HepG2 (cell line): ENCODE measurements at regions not wholly inside any gene's neighbourhood (a gene's known extent, or its start where the extent isn't known, plus 50 kb on each side); places are given as distances from the start of the nearest gene placed in this dataset.

Source experiments
- ATAC-seq: fragments of 200-7000 bp; cut with Tn5 transposase; 3 replicates; pipeline ENCODE4 v1.9.1; 2020; ENCODE audit warnings: mild to moderate bottlenecking, moderate library complexity
- BruUV-seq: library from RNA; stranded (reverse); fragments of 400-500 nt; replicated peaks from 2 replicates; lab custom pipeline; 2021; lab: Mats Ljungman, UMichigan
- CTCF ChIA-PET: fragments of 300-600 bp; formaldehyde crosslinking; extraction: SDS; loops from one replicate; lab custom pipeline; 2021; ENCODE audit warnings: low total read pairs, inconsistent platforms, low intra/inter-chr PET ratio; lab: Yijun Ruan, JAX
- POLR2A ChIA-PET: fragments of 350-600 bp; sonication (Branson Sonifier 250); formaldehyde crosslinking; loops from one replicate; lab custom pipeline; 2020; ENCODE audit warnings: antibody characterized with exemption, inconsistent platforms; lab: Yijun Ruan, JAX
- DNase-seq: peaks from one replicate; pipeline ENCODE4 v3.0.0-alpha.2; 2015; ENCODE audit warnings: low spot score
- FAIRE-seq: peaks from 3 replicates; lab custom pipeline; 2011; peaks lifted over from hg19 to GRCh38; lab: Jason Lieb, UNC
- H2AFZ ChIP-seq: one replicate; pipeline ENCODE4 v1.6.1; 2011; ENCODE audit warnings: low read length, inconsistent platforms
- H3K27ac ChIP-seq: fragments of 300-600 bp; 3 replicates; pipeline ENCODE4 v1.8.0; 2011; ENCODE audit warnings: mixed run types, mild to moderate bottlenecking, mixed read lengths, low read length, inconsistent platforms; ENCODE audit not compliant: insufficient read depth; ENCODE audit errors: extremely low read length
- H3K27me3 ChIP-seq, 2 experiments: fragments of 200-600 bp in 1 of 2; 2 replicates in 1 of 2; 3 replicates in 1 of 2; pipeline versions ENCODE4 v1.6.0 to v1.8.0; 2011; ENCODE audit warnings: low read length in 2 of 2, mild to moderate bottlenecking in 2 of 2, moderate library complexity in 2 of 2, inconsistent platforms in 1 of 2; ENCODE audit not compliant: insufficient read depth in 2 of 2, control insufficient read depth in 1 of 2
- H3K36me3 ChIP-seq, 2 experiments: fragments of 200-600 bp in 1 of 2; replicated peaks in 1 of 2; 2 replicates in 1 of 2; 3 replicates in 1 of 2; pipeline versions ENCODE4 v1.5.1 to v1.8.0; 2011; ENCODE audit warnings: low read length in 2 of 2, inconsistent platforms in 1 of 2; ENCODE audit not compliant: insufficient read depth in 2 of 2, control insufficient read depth in 1 of 2
- H3K4me1 ChIP-seq: 2 replicates; pipeline ENCODE4 v1.5.1; 2012; ENCODE audit warnings: low read length, inconsistent platforms; ENCODE audit not compliant: insufficient read depth
- H3K4me2 ChIP-seq: 2 replicates; pipeline ENCODE4 v1.6.0; 2011; ENCODE audit warnings: low read depth, low read length, inconsistent platforms
- H3K4me3 ChIP-seq, 3 experiments: fragments of 200-600 bp in 1 of 3; sonication (generic), shearing (Covaris generic) in 1 of 3; replicated peaks in 1 of 3; 2 replicates each; pipeline ENCODE4 v1.5.1; 2011 to 2016; ENCODE audit warnings: low read length in 3 of 3, inconsistent platforms in 2 of 3, low read depth in 2 of 3, mild to moderate bottlenecking in 2 of 3, control low read depth in 1 of 3, mixed read lengths in 1 of 3; ENCODE audit not compliant: insufficient read depth in 1 of 3
- H3K79me2 ChIP-seq: one replicate; pipeline ENCODE4 v1.6.1; 2011; ENCODE audit warnings: low read length, inconsistent platforms; ENCODE audit not compliant: insufficient read depth
- H3K9ac ChIP-seq: 2 replicates; pipeline ENCODE4 v1.6.0; 2011; ENCODE audit warnings: mild to moderate bottlenecking, low read depth, low read length, inconsistent platforms; ENCODE audit not compliant: insufficient read depth
- H3K9me3 ChIP-seq: 2 replicates; pipeline ENCODE4 v1.5.1; 2012; ENCODE audit warnings: mild to moderate bottlenecking, low read length
- H4K20me1 ChIP-seq: 2 replicates; pipeline ENCODE4 v1.6.0; 2011; ENCODE audit warnings: inconsistent platforms, mild to moderate bottlenecking, low read length, moderate library complexity; ENCODE audit not compliant: insufficient read depth
- BHLHE40 ChIP-seq: IDR thresholded peaks from 2 replicates; pipeline ENCODE4 v1.6.1; 2011; ENCODE audit warnings: low read length, improper control_type of control experiment
- IRF2 ChIP-seq: IDR thresholded peaks from 2 replicates; pipeline ENCODE4 v1.6.1; 2018; ENCODE audit warnings: missing genetic modification reagents, missing compliant biosample characterization
- MAFK ChIP-seq, 2 experiments: IDR thresholded peaks in 1 of 2; conservative IDR thresholded peaks in 1 of 2; 2 replicates each; pipeline ENCODE4 v1.6.1; 2011; ENCODE audit warnings: improper control_type of control experiment in 2 of 2, low read length in 2 of 2
- ONECUT2 ChIP-seq: sonication (generic); formaldehyde crosslinking; IDR thresholded peaks from 2 replicates; pipeline ENCODE4 v1.4.0; 2020; ENCODE audit warnings: missing genetic modification reagents
- PHF5A ChIP-seq: IDR thresholded peaks from one replicate; pipeline ENCODE4 v1.6.1; 2018; ENCODE audit warnings: low read depth, missing genetic modification reagents; ENCODE audit not compliant: unreplicated experiment
- SAFB2 ChIP-seq: sonication (generic); formaldehyde crosslinking; IDR thresholded peaks from 2 replicates; pipeline ENCODE4 v1.5.1; 2020; ENCODE audit warnings: missing genetic modification reagents, low read depth, mild to moderate bottlenecking, borderline replicate concordance
- ZNF101 ChIP-seq: sonication (generic); formaldehyde crosslinking; IDR thresholded peaks from 2 replicates; pipeline ENCODE4 v1.4.0; 2020; ENCODE audit warnings: mild to moderate bottlenecking, low read depth, missing genetic modification reagents, borderline replicate concordance
- ZNF256 ChIP-seq: sonication (generic); formaldehyde crosslinking; conservative IDR thresholded peaks from 2 replicates; pipeline ENCODE4 v1.4.0; 2020; ENCODE audit warnings: missing genetic modification reagents
- ZNF556 ChIP-seq: sonication (generic); formaldehyde crosslinking; IDR thresholded peaks from 2 replicates; pipeline ENCODE4 v1.4.0; 2020; ENCODE audit warnings: mild to moderate bottlenecking, missing genetic modification reagents, borderline replicate concordance
- WGBS: methylation state at CpG from one replicate; pipeline ENCODE4 v1.1.6; 2017; ENCODE audit warnings: low lambda C conversion rate; 5-methylcytosine and 5-hydroxymethylcytosine counted together
- in situ Hi-C: cut with HindIII; loops from 2 replicates; pipeline ENCODE4 v1.10.0; 2017; ENCODE audit warnings: low pct_unique_long_range_greater_than_20kb; ENCODE audit not compliant: extremely low pct_ligation_motif_present
- intact Hi-C: fragments of 100-400 bp; cut with micrococcal nuclease; formaldehyde crosslinking; loops from one replicate; pipeline ENCODE4 v1.10.0; 2022; ENCODE audit not compliant: unreplicated experiment

DNA sequence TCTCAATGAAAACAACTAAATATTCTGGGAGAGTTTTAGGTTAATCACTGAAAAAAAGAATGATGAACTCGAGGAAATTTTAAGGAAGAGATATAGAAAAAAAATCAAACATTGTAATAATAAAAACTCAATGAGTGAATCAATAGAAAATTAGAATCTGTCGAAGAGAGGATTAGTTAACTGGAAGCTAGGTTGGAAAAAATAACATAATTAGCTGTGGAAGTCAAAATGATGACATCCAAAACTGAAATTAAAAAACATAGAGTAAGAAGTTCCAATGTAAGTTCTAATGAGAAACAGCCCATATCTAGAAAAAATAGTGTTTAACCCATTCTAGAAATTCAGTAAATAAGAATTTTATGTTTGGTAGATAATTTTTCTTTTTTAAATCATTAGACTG lies 299.3 kb upstream of the RARB start (continued):
- TF ChIP-seq ONECUT2 (CRISPR knock-in tag) (no peak), ZNF556 (no peak), SAFB2 (CRISPR knock-in tag) (no peak), IRF2 (no peak)

DNA sequence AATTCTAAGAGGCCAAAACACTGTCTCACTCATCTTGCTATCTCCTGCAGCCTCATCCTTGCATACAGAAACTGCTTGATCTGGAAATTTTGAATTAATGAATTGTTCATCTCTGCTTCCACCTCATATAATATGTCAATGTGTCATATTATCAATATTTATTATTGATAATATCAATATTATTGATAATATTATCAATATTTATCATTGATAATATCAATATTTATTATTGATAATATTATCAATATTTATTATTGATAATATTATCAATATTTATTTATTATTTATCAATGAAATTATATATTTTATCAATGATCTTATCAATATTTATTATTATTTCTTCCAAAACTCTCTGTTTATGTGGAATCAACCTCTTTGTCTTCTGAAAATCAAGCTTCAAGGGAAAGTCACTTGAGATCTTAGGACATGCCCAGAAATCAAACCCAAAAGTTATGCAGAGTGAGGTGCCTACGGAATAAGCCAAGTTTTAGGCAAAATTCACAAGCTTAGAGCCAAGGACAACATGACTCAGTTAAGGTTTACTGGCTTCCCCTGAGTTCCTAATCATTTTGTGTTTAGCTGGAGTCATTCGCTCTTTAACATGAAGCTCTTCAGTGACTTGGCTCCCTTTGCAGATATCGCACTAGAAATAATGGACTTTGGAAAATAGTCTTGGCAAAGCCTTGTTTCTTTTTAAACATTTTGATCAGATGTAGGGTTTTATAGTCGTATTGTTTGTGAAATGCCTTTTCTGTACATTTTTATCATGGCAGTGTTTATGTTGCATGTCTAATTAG lies 297.1 kb upstream of the RARB start:
- Histone ChIP-seq H3K27me3 (no peaks in the 10 kb centered on the region), H4K20me1 (no peaks in the 10 kb centered on the region), H2AFZ (no peak overlapping the region), H3K79me2 (no peaks in the 10 kb centered on the region), H3K27ac (no peak overlapping the region), H3K4me3 (no peak overlapping the region), H3K9me3 (peaks cover 21% of the 10 kb centered on the region), H3K36me3 (no peaks in the 10 kb centered on the region), H3K4me2 (no peak overlapping the region), H3K4me1 (no peaks in the 10 kb centered on the region), H3K9ac (no peak overlapping the region)
- no peak for FAIRE-seq
- no TSS peak for BruUV-seq
- CTCF ChIA-PET = no interaction called here
- no peak for DNase-seq
- POLR2A ChIA-PET = no interaction called here
- intact Hi-C loops = no loop called here
- ATAC-seq = no peak
- WGBS = 32% methylated on average over 4 of the region's 4 CpGs
- in situ Hi-C loops = no loop called here
- TF ChIP-seq ZNF101 (no peak), BHLHE40 (no peak), PHF5A (CRISPR knock-in tag) (no peak), MAFK (conservative IDR thresholded peaks at IDR 0.05 in 1 of 2, IDR thresholded peaks at IDR 0.05 in 1 of 2; ENCODE audit: low read length in 2 of 2) (no peak), ZNF256 (CRISPR knock-in tag) (no peak)
